Neural progenitor cell (in vitro differentiated cells): ENCODE measurements at regions not wholly inside any gene's neighbourhood (a gene's known extent, or its start where the extent isn't known, plus 50 kb on each side); places are given as distances from the start of the nearest gene placed in this dataset.

Experiments
- EZH2 ChIP-seq: fragments of 200-600 bp; sonication (generic); IDR thresholded peaks from 2 replicates; pipeline ENCODE4 v1.6.1; 2017; ENCODE audit warnings: antibody characterized with exemption, mild to moderate bottlenecking, moderate library complexity
- EZH2phosphoT487 ChIP-seq: fragments of 200-600 bp; sonication (generic); IDR thresholded peaks from 2 replicates; pipeline ENCODE4 v1.6.1; 2017; ENCODE audit warnings: antibody characterized with exemption
- TF ChIP-seq, protein P1 (sequence below): fragments of 200-600 bp; sonication (generic); IDR thresholded peaks from 2 replicates; pipeline ENCODE4 v1.5.1; 2017; ENCODE audit warnings: antibody characterized with exemption, mild to moderate bottlenecking

- TF ChIP-seq EZH2: no peak
- TF ChIP-seq, protein P1, sequence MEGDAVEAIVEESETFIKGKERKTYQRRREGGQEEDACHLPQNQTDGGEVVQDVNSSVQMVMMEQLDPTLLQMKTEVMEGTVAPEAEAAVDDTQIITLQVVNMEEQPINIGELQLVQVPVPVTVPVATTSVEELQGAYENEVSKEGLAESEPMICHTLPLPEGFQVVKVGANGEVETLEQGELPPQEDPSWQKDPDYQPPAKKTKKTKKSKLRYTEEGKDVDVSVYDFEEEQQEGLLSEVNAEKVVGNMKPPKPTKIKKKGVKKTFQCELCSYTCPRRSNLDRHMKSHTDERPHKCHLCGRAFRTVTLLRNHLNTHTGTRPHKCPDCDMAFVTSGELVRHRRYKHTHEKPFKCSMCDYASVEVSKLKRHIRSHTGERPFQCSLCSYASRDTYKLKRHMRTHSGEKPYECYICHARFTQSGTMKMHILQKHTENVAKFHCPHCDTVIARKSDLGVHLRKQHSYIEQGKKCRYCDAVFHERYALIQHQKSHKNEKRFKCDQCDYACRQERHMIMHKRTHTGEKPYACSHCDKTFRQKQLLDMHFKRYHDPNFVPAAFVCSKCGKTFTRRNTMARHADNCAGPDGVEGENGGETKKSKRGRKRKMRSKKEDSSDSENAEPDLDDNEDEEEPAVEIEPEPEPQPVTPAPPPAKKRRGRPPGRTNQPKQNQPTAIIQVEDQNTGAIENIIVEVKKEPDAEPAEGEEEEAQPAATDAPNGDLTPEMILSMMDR: no peak
- no peak for TF ChIP-seq EZH2phosphoT487
Measured at GRCh38 chr4:157775971-157776370, 396.9 kb downstream of the GASK1B start.
